Adrenal gland (tissue), 5 donors: ENCODE measurements at regions not wholly inside any gene's neighbourhood (a gene's known extent, or its start where the extent isn't known, plus 50 kb on each side); places are given as distances from the start of the nearest gene placed in this dataset.
"Not testable (repeated sequence)": the region's sequence is repeated elsewhere in the genome, so short reads cannot be mapped to it uniquely, and the experiment has no call there.

ENCODE experiments used
- POLR2A ChIP-seq, 2 donors: fragments of 450-650 bp; IDR thresholded peaks; one replicate each; pipeline ENCODE4 v1.6.1; 2017; ENCODE audit warnings: antibody characterized with exemption in 2 of 2, mild to moderate bottlenecking in 2 of 2, moderate library complexity in 1 of 2
- TF ChIP-seq, protein P1 (sequence below), 6 experiments: fragments of 450-650 bp in 4 of 6; fragments of 200-600 bp in 2 of 6; sonication (generic) in 1 of 6; IDR thresholded peaks; 1 replicate in 5 of 6; 2 replicates in 1 of 6; pipeline versions ENCODE4 v1.5.1 to v1.8.0; 2016 to 2021; ENCODE audit warnings: antibody characterized with exemption in 6 of 6, mild to moderate bottlenecking in 2 of 6, moderate library complexity in 1 of 6
- donor health status: DM: no; HTN: no; CAD: no.

- TF ChIP-seq, protein P1, sequence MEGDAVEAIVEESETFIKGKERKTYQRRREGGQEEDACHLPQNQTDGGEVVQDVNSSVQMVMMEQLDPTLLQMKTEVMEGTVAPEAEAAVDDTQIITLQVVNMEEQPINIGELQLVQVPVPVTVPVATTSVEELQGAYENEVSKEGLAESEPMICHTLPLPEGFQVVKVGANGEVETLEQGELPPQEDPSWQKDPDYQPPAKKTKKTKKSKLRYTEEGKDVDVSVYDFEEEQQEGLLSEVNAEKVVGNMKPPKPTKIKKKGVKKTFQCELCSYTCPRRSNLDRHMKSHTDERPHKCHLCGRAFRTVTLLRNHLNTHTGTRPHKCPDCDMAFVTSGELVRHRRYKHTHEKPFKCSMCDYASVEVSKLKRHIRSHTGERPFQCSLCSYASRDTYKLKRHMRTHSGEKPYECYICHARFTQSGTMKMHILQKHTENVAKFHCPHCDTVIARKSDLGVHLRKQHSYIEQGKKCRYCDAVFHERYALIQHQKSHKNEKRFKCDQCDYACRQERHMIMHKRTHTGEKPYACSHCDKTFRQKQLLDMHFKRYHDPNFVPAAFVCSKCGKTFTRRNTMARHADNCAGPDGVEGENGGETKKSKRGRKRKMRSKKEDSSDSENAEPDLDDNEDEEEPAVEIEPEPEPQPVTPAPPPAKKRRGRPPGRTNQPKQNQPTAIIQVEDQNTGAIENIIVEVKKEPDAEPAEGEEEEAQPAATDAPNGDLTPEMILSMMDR (IDR thresholded peaks at IDR 0.05), result not testable (repeated sequence)
- not testable (repeated sequence) for TF ChIP-seq POLR2A (IDR thresholded peaks at IDR 0.05)
Observed at GRCh38 chr2:31799282-31799681, 211.5 kb downstream of the MEMO1 start.
